Right lobe of liver (tissue), 6 donors: ENCODE measurements at regions not wholly inside any gene's neighbourhood (a gene's known extent, or its start where the extent isn't known, plus 50 kb on each side); places are given as distances from the start of the nearest gene placed in this dataset.

Experiments used
- ATAC-seq, 4 donors: fragments of 200-7000 bp; cut with Tn5 transposase; one replicate each; pipeline ENCODE4 v1.9.1; 2020; ENCODE audit warnings: mild to moderate bottlenecking in 4 of 4, moderate library complexity in 4 of 4
- DNase-seq, 3 donors: peaks; one replicate each; pipeline ENCODE4 v3.0.0-alpha.2; 2020
- H3K27ac ChIP-seq, 3 donors: fragments of 200-600 bp; one replicate each; pipeline ENCODE4 v1.8.0; 2022
- H3K27me3 ChIP-seq, 2 donors: fragments of 200-600 bp; one replicate each; pipeline ENCODE4 v1.8.0; 2022
- H3K36me3 ChIP-seq, 4 donors: fragments of 200-600 bp; sonication (generic) in 1 of 4; one replicate each; pipeline versions ENCODE4 v1.5.1 to v1.8.0; 2017 to 2022; ENCODE audit warnings: control low read depth in 1 of 4
- H3K4me1 ChIP-seq, 4 donors: fragments of 200-600 bp; sonication (generic) in 1 of 4; one replicate each; pipeline versions ENCODE4 v1.5.1 to v1.8.0; 2017 to 2022; ENCODE audit warnings: control low read depth in 1 of 4
- H3K4me3 ChIP-seq, 3 donors: fragments of 200-600 bp; one replicate each; pipeline ENCODE4 v1.8.0; 2022
- H3K9me3 ChIP-seq, 4 donors: fragments of 200-600 bp; sonication (generic) in 1 of 4; one replicate each; pipeline versions ENCODE4 v1.5.1 to v1.8.0; 2017 to 2022; ENCODE audit warnings: control low read depth in 1 of 4
- CTCF ChIP-seq, 4 donors: fragments of 200-600 bp in 3 of 4; fragments of 450-650 bp in 1 of 4; IDR thresholded peaks; one replicate each; pipeline versions ENCODE4 v1.5.1 to v1.8.0; 2016 to 2022; ENCODE audit warnings: antibody characterized with exemption in 4 of 4, mild to moderate bottlenecking in 2 of 4
- POLR2A ChIP-seq: fragments of 450-650 bp; IDR thresholded peaks from one replicate; pipeline ENCODE4 v1.6.1; 2017; ENCODE audit warnings: antibody characterized with exemption, mild to moderate bottlenecking
- WGBS: methylation state at CpG from one replicate; pipeline ENCODE4 v1.1.6; 2018; ENCODE audit warnings: low coverage, low lambda C conversion rate; ENCODE audit not compliant: insufficient coverage; ENCODE audit errors: missing lambda C conversion rate; 5-methylcytosine and 5-hydroxymethylcytosine counted together
- intact Hi-C, 2 donors: fragments of 100-400 bp; cut with DNase I; formaldehyde crosslinking; loops; one replicate each; pipeline versions ENCODE4 v1.11.2 to v1.14.1; 2022
- donor health status: DM: no; HTN: yes; CAD: no.
- donor health status: DM: no; HTN: no; CAD: no.
- donor health status: DM: no; HTN: no; CAD: no.
- donor health status: DM: no; HTN: yes; CAD: no.
- donor health status: DM: no; HTN: yes; CAD: no.

GRCh38 chr4:28351826-28352225 is 1491.2 kb downstream of the STIM2 start:
- Histone ChIP-seq H3K4me1 (no peaks in the 10 kb centered on the region), H3K27ac (no peak overlapping the region), H3K36me3 (no peaks in the 10 kb centered on the region), H3K4me3 (no peak overlapping the region), H3K27me3 (no peaks in the 10 kb centered on the region), H3K9me3 (no peaks in the 10 kb centered on the region)
- ATAC-seq (no peak), DNase-seq (no peak)
- TF ChIP-seq CTCF (IDR thresholded peaks at IDR 0.05) = no peak
- TF ChIP-seq POLR2A = no peak
- intact Hi-C loops = no loop called here
- WGBS = 89% methylated on average over 4 of the region's 4 CpGs

GRCh38 chr4:28354880-28355656 is 1494.4 kb downstream of the STIM2 start:
- no peaks in the 10 kb centered on the region for H3K9me3 ChIP-seq
- no peaks in the 10 kb centered on the region for H3K36me3 ChIP-seq
- ATAC-seq = no peak
- intact Hi-C loops = no loop called here
- no peak for TF ChIP-seq CTCF (IDR thresholded peaks at IDR 0.05)
- no peak for TF ChIP-seq POLR2A
- H3K4me3 ChIP-seq = no peak overlapping the region
- H3K4me1 ChIP-seq = no peaks in the 10 kb centered on the region
- WGBS = 43% methylated on average over 1 of the region's 1 CpG
- DNase-seq = no peak
- H3K27me3 ChIP-seq = no peaks in the 10 kb centered on the region
- no peak overlapping the region for H3K27ac ChIP-seq

- no peak for DNase-seq
- 58% methylated on average over 4 of the region's 4 CpGs for WGBS
- no peaks in the 10 kb centered on the region for H3K27me3 ChIP-seq
- TF ChIP-seq POLR2A (no peak), CTCF (IDR thresholded peaks at IDR 0.05) (no peak)
- no peaks in the 10 kb centered on the region for H3K36me3 ChIP-seq
- no peaks in the 10 kb centered on the region for H3K4me1 ChIP-seq
- intact Hi-C loops = no loop called here
- H3K9me3 ChIP-seq = no peaks in the 10 kb centered on the region
- no peak overlapping the region for H3K27ac ChIP-seq
- no peak for ATAC-seq
- H3K4me3 ChIP-seq = no peak overlapping the region
Observed at GRCh38 chr4:28357990-28358389, 1497.3 kb downstream of the STIM2 start.

GRCh38 chr4:28358606-28359005 is 1498.0 kb downstream of the STIM2 start:
- no peaks in the 10 kb centered on the region for H3K9me3 ChIP-seq
- WGBS = 29% methylated on average over 2 of the region's 2 CpGs
- H3K36me3 ChIP-seq = no peaks in the 10 kb centered on the region
- DNase-seq (no peak), ATAC-seq (no peak)
- H3K4me3 ChIP-seq = no peak overlapping the region
- intact Hi-C loops = no loop called here
- TF ChIP-seq POLR2A = no peak
- no peak for TF ChIP-seq CTCF (IDR thresholded peaks at IDR 0.05)
- H3K27me3 ChIP-seq = no peaks in the 10 kb centered on the region
- no peaks in the 10 kb centered on the region for H3K4me1 ChIP-seq
- H3K27ac ChIP-seq = no peak overlapping the region
